SK-N-SH (cell line): ENCODE measurements at regions not wholly inside any gene's neighbourhood (a gene's known extent, or its start where the extent isn't known, plus 50 kb on each side); places are given as distances from the start of the nearest gene placed in this dataset.
"Not testable (repeated sequence)": the region's sequence is repeated elsewhere in the genome, so short reads cannot be mapped to it uniquely, and the experiment has no call there.

Experiments used
- CTCF ChIA-PET: fragments of 300-600, 350-600 bp; formaldehyde crosslinking; extraction: SDS; loops from one replicate; lab custom pipeline; 2021; lab: Yijun Ruan, JAX
- POLR2A ChIA-PET: fragments of 350-600 bp; sonication (Branson Sonifier 250); formaldehyde crosslinking; extraction: SDS; loops from one replicate; lab custom pipeline; 2020; ENCODE audit warnings: antibody characterized with exemption, inconsistent platforms; lab: Yijun Ruan, JAX
- DNase-seq: peaks from one replicate; pipeline ENCODE4 v3.0.0; 2012
- H2AFZ ChIP-seq: fragments of 200-600 bp; sonication (generic); 2 replicates; pipeline ENCODE4 v1.8.1; 2016; ENCODE audit warnings: antibody characterized with exemption, mild to moderate bottlenecking, low read depth
- H3F3A ChIP-seq: fragments of 200-600 bp; sonication (generic); replicated peaks from 2 replicates; pipeline ENCODE3; 2016; ENCODE audit warnings: antibody characterized with exemption, mild to moderate bottlenecking; ENCODE audit not compliant: insufficient read depth
- H3K27ac ChIP-seq, 2 experiments: fragments of 200-500 bp in 1 of 2; fragments of 200-600 bp in 1 of 2; sonication (Bioruptor generic) in 1 of 2; sonication (generic), shearing (Covaris generic) in 1 of 2; 2 replicates each; pipeline versions ENCODE4 v1.5.1 to v1.6.1; 2014 to 2016; ENCODE audit warnings: low read depth in 2 of 2, inconsistent platforms in 1 of 2, low read length in 1 of 2, mild to moderate bottlenecking in 1 of 2, mixed read lengths in 1 of 2
- H3K27me3 ChIP-seq: fragments of 200-600 bp; sonication (generic), shearing (Covaris generic); 2 replicates; pipeline ENCODE4 v1.6.1; 2016; ENCODE audit warnings: mixed run types; ENCODE audit not compliant: insufficient read depth
- H3K36me3 ChIP-seq, 2 experiments: fragments of 200-500 bp in 1 of 2; fragments of 200-600 bp in 1 of 2; sonication (Bioruptor generic) in 1 of 2; sonication (generic) in 1 of 2; replicated peaks in 1 of 2; 2 replicates each; pipeline versions ENCODE3 to v1.5.1; 2014 to 2016; ENCODE audit warnings: low read length in 1 of 2, mild to moderate bottlenecking in 1 of 2; ENCODE audit not compliant: insufficient read depth in 2 of 2, control insufficient read depth in 1 of 2
- H3K4me1 ChIP-seq, 2 experiments: fragments of 200-500 bp in 1 of 2; fragments of 200-600 bp in 1 of 2; sonication (Bioruptor generic) in 1 of 2; sonication (generic), shearing (Covaris generic) in 1 of 2; 2 replicates each; pipeline versions ENCODE4 v1.5.1 to v1.6.1; 2014 to 2016; ENCODE audit warnings: low read depth in 1 of 2, low read length in 1 of 2, mixed run types in 1 of 2; ENCODE audit not compliant: insufficient read depth in 2 of 2, control insufficient read depth in 1 of 2
- H3K4me2 ChIP-seq: fragments of 200-600 bp; sonication (generic), shearing (Covaris generic); 2 replicates; pipeline ENCODE4 v1.6.1; 2017; ENCODE audit warnings: mixed run types
- H3K4me3 ChIP-seq, 2 experiments: fragments of 200-500 bp in 1 of 2; fragments of 200-600 bp in 1 of 2; sonication (Bioruptor generic) in 1 of 2; sonication (generic), shearing (Covaris generic) in 1 of 2; 2 replicates each; pipeline versions ENCODE4 v1.5.1 to v1.8.1; 2014 to 2016; ENCODE audit warnings: low read depth in 2 of 2, inconsistent platforms in 1 of 2, low read length in 1 of 2, mild to moderate bottlenecking in 1 of 2, mixed read lengths in 1 of 2, moderate library complexity in 1 of 2
- H3K79me2 ChIP-seq: fragments of 200-600 bp; sonication (generic); 2 replicates; pipeline ENCODE4 v1.8.1; 2017; ENCODE audit warnings: mild to moderate bottlenecking; ENCODE audit not compliant: insufficient read depth
- H3K9ac ChIP-seq: fragments of 200-600 bp; sonication (generic); 2 replicates; pipeline ENCODE4 v1.6.1; 2017; ENCODE audit warnings: mixed run types
- H3K9me2 ChIP-seq: fragments of 200-600 bp; sonication (generic); 2 replicates; pipeline ENCODE4 v1.6.1; 2017; ENCODE audit warnings: mixed run types
- H3K9me3 ChIP-seq: fragments of 200-600 bp; sonication (generic); 2 replicates; pipeline ENCODE4 v1.6.1; 2017; ENCODE audit warnings: mixed run types, mild to moderate bottlenecking, moderate library complexity
- H4K20me1 ChIP-seq: fragments of 200-600 bp; sonication (generic); 2 replicates; pipeline ENCODE4 v1.6.1; 2017; ENCODE audit warnings: mild to moderate bottlenecking, mixed run types; ENCODE audit not compliant: insufficient read depth
- CTCF ChIP-seq: fragments of 200-600 bp; sonication (generic); IDR thresholded peaks from 2 replicates; pipeline ENCODE4 v1.6.1; 2017; ENCODE audit warnings: antibody characterized with exemption, mild to moderate bottlenecking, moderate library complexity
- ELF1 ChIP-seq: IDR thresholded peaks from 2 replicates; pipeline ENCODE4 v1.4.0; 2012
- FOSL2 ChIP-seq: IDR thresholded peaks from 2 replicates; pipeline ENCODE4 v1.4.0; 2012; ENCODE audit warnings: low read depth, mild to moderate bottlenecking, moderate library complexity, borderline replicate concordance
- FOXJ3 ChIP-seq: sonication (generic); formaldehyde crosslinking; IDR thresholded peaks from 2 replicates; pipeline ENCODE4 v1.5.1; 2020; ENCODE audit warnings: mild to moderate bottlenecking, missing genetic modification reagents
- FOXM1 ChIP-seq: IDR thresholded peaks from 2 replicates; pipeline ENCODE4 v1.4.0; 2012; ENCODE audit warnings: low read depth, mild to moderate bottlenecking
- GABPA ChIP-seq: IDR thresholded peaks from 2 replicates; pipeline ENCODE4 v1.4.0; 2012; ENCODE audit warnings: low read depth, mild to moderate bottlenecking
- JUND ChIP-seq: IDR thresholded peaks from 2 replicates; pipeline ENCODE4 v1.4.0; 2012
- MAX ChIP-seq: IDR thresholded peaks from 2 replicates; pipeline ENCODE4 v1.4.0; 2012; ENCODE audit warnings: low read depth
- MEF2A ChIP-seq: IDR thresholded peaks from 2 replicates; pipeline ENCODE4 v1.4.0; 2012; ENCODE audit warnings: low read depth, borderline replicate concordance
- MXI1 ChIP-seq: IDR thresholded peaks from 2 replicates; pipeline ENCODE4 v1.6.1; 2012; ENCODE audit warnings: mild to moderate bottlenecking, low read depth, low read length, improper control_type of control experiment
- NFIC ChIP-seq: IDR thresholded peaks from 2 replicates; pipeline ENCODE4 v1.4.0; 2012; ENCODE audit warnings: borderline replicate concordance
- NRF1 ChIP-seq: IDR thresholded peaks from 2 replicates; pipeline ENCODE4 v1.6.1; 2012; ENCODE audit warnings: low read depth, mild to moderate bottlenecking, low read length
- PBX3 ChIP-seq: IDR thresholded peaks from 2 replicates; pipeline ENCODE4; 2012
- POLR2AphosphoS5 ChIP-seq: IDR thresholded peaks from 2 replicates; pipeline ENCODE4 v1.6.1; 2012; ENCODE audit warnings: low read depth, low read length
- RAD21 ChIP-seq: IDR thresholded peaks from 2 replicates; pipeline ENCODE4 v1.6.1; 2012; ENCODE audit warnings: mild to moderate bottlenecking, low read length
- RFX5 ChIP-seq: IDR thresholded peaks from 2 replicates; pipeline ENCODE4 v1.6.1; 2012; ENCODE audit warnings: mild to moderate bottlenecking, improper control_type of control experiment, low read length
- RXRA ChIP-seq: IDR thresholded peaks from 2 replicates; pipeline ENCODE4 v1.4.0; 2012; ENCODE audit warnings: low read depth, mild to moderate bottlenecking, borderline replicate concordance
- USF2 ChIP-seq: fragments of 150-350 bp; IDR thresholded peaks from 2 replicates; pipeline ENCODE4 v1.6.1; 2017; ENCODE audit warnings: antibody characterized with exemption, low read length, low read depth, borderline replicate concordance
- YY1 ChIP-seq: IDR thresholded peaks from 2 replicates; pipeline ENCODE4 v1.4.0; 2012; ENCODE audit warnings: low read depth, mild to moderate bottlenecking
- ZBTB33 ChIP-seq: IDR thresholded peaks from 2 replicates; pipeline ENCODE4 v1.4.0; 2012; ENCODE audit warnings: low read depth, borderline replicate concordance
- WGBS: methylation state at CpG from one replicate; pipeline ENCODE4 v1.1.6; 2017; ENCODE audit warnings: low lambda C conversion rate; 5-methylcytosine and 5-hydroxymethylcytosine counted together

- Histone ChIP-seq H3K27ac (no peak overlapping the region), H3K36me3 (no peaks in the 10 kb centered on the region), H3F3A (no peaks in the 10 kb centered on the region), H4K20me1 (no peaks in the 10 kb centered on the region), H3K4me3 (no peak overlapping the region), H3K79me2 (no peaks in the 10 kb centered on the region), H3K9me3 (no peaks in the 10 kb centered on the region), H3K9ac (no peak overlapping the region), H3K9me2 (no peaks in the 10 kb centered on the region), H3K4me1 (no peaks in the 10 kb centered on the region), H3K27me3 (no peaks in the 10 kb centered on the region), H3K4me2 (no peak overlapping the region), H2AFZ (no peak overlapping the region)
- CTCF ChIA-PET = interaction anchor here (0.6 kb wide), 1 partner anchor 1339 kb away, joined by 4 read pairs; no protein-coding TSS in a partner anchor
- POLR2A ChIA-PET = no interaction called here
- TF ChIP-seq RFX5 = no peak
- TF ChIP-seq CTCF = no peak
- TF ChIP-seq MEF2A = no peak
- no peak for TF ChIP-seq ZBTB33
- TF ChIP-seq POLR2AphosphoS5 = no peak
- TF ChIP-seq NFIC = no peak
- WGBS = 5% methylated on average over 4 of the region's 4 CpGs
- DNase-seq = no peak
Observed at GRCh38 chr4:162972661-162973330, 193.9 kb downstream of the NAF1 start.

GRCh38 chr4:162969194-162969593, 197.5 kb downstream of the NAF1 start:
- Histone ChIP-seq H3K9me3 (no peaks in the 10 kb centered on the region), H3K9me2 (no peaks in the 10 kb centered on the region), H3F3A (no peaks in the 10 kb centered on the region), H3K4me1 (no peaks in the 10 kb centered on the region), H3K79me2 (no peaks in the 10 kb centered on the region), H2AFZ (no peak overlapping the region), H3K4me3 (no peak overlapping the region), H4K20me1 (no peaks in the 10 kb centered on the region), H3K36me3 (no peaks in the 10 kb centered on the region), H3K27ac (no peak overlapping the region), H3K9ac (no peak overlapping the region), H3K4me2 (no peak overlapping the region), H3K27me3 (no peaks in the 10 kb centered on the region; the same call in 1 of the 2 replicates)
- ChIA-PET POLR2A (no interaction called here), CTCF (no interaction called here)
- WGBS = 30% methylated on average over 6 of the region's 8 CpGs
- no peak for DNase-seq
- no peak for TF ChIP-seq PBX3
- no peak for TF ChIP-seq GABPA
- TF ChIP-seq ELF1 = no peak
- no peak for TF ChIP-seq FOXM1
- no peak for TF ChIP-seq YY1
- TF ChIP-seq FOXJ3 (CRISPR knock-in tag) = no peak
- no peak for TF ChIP-seq USF2
- TF ChIP-seq RXRA = no peak
- TF ChIP-seq FOSL2 = no peak
- TF ChIP-seq NFIC = no peak
- no peak for TF ChIP-seq JUND
- TF ChIP-seq MAX = no peak
- no peak for TF ChIP-seq NRF1
- no peak for TF ChIP-seq POLR2AphosphoS5
- no peak for TF ChIP-seq MXI1
- no peak for TF ChIP-seq RAD21

- H3K27ac ChIP-seq, H3K36me3 ChIP-seq, CTCF ChIA-PET, H2AFZ ChIP-seq, DNase-seq, H3K79me2 ChIP-seq, H3K4me1 ChIP-seq, H3F3A ChIP-seq, H4K20me1 ChIP-seq, H3K4me2 ChIP-seq, H3K9ac ChIP-seq, POLR2A ChIA-PET, H3K27me3 ChIP-seq, H3K4me3 ChIP-seq, H3K9me2 ChIP-seq, H3K9me3 ChIP-seq: not testable (repeated sequence)
- 9% methylated on average over 4 of the region's 4 CpGs for WGBS
Observed at GRCh38 chr4:162965978-162966377, 200.7 kb downstream of the NAF1 start.
